HCT116 (cell line): ENCODE measurements at regions not wholly inside any gene's neighbourhood (a gene's known extent, or its start where the extent isn't known, plus 50 kb on each side); places are given as distances from the start of the nearest gene placed in this dataset.

Experiments
- EZH2 ChIP-seq: fragments of 200-600 bp; sonication (generic); IDR thresholded peaks from 2 replicates; pipeline ENCODE4 v1.6.1; 2017; ENCODE audit warnings: antibody characterized with exemption, mixed run types
- EZH2phosphoT487 ChIP-seq: fragments of 200-600 bp; IDR thresholded peaks from 2 replicates; pipeline ENCODE4 v1.6.1; 2018; ENCODE audit warnings: antibody characterized with exemption, borderline replicate concordance
- POLR2A ChIP-seq: IDR thresholded peaks from 2 replicates; pipeline ENCODE4 v1.7.0; 2011; ENCODE audit warnings: borderline replicate concordance; ENCODE audit not compliant: insufficient read depth, insufficient read length; ENCODE audit errors: extremely low read depth
- POLR2AphosphoS5 ChIP-seq: IDR thresholded peaks from 2 replicates; pipeline ENCODE4 v1.6.1; 2011; ENCODE audit warnings: mild to moderate bottlenecking, low read depth, low read length, moderate library complexity
- ZFX ChIP-seq: fragments of 450-650 bp; IDR thresholded peaks from 2 replicates; pipeline ENCODE4 v1.6.1; 2017
- TF ChIP-seq, protein P1 (sequence below), 3 experiments: fragments of 200-600 bp in 1 of 3; sonication (generic) in 1 of 3; IDR thresholded peaks in 2 of 3; conservative IDR thresholded peaks in 1 of 3; 2 replicates each; pipeline ENCODE4 v1.5.1; 2012 to 2017; ENCODE audit warnings: low read depth in 2 of 3, low read length in 2 of 3, antibody characterized with exemption in 1 of 3, borderline replicate concordance in 1 of 3, control low read depth in 1 of 3, mild to moderate bottlenecking in 1 of 3, mixed read lengths in 1 of 3, mixed run types in 1 of 3, moderate library complexity in 1 of 3; ENCODE audit not compliant: insufficient read depth in 1 of 3

DNA sequence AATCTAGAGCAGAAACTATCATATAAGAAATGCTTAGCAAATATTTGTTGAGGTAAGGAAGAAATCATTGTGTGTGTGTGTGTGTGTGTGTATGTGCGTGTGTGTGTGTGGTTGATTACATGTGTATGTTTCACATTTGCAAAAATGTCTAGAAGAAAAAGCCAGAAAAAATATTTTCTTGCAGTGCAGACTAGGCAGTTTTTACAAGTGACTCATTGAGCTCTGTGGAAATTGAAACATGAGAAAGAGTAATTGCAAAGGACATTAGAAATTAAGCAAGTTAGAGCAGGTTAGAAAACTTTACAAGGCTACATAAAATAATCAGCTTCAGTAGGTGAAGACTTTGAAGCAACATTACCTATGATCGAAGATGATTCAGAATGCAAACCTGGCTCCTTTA lies 669.0 kb upstream of the EYS start:
- TF ChIP-seq POLR2AphosphoS5, result no peak
- TF ChIP-seq EZH2, result no peak
- no peak for TF ChIP-seq ZFX
- TF ChIP-seq, protein P1, sequence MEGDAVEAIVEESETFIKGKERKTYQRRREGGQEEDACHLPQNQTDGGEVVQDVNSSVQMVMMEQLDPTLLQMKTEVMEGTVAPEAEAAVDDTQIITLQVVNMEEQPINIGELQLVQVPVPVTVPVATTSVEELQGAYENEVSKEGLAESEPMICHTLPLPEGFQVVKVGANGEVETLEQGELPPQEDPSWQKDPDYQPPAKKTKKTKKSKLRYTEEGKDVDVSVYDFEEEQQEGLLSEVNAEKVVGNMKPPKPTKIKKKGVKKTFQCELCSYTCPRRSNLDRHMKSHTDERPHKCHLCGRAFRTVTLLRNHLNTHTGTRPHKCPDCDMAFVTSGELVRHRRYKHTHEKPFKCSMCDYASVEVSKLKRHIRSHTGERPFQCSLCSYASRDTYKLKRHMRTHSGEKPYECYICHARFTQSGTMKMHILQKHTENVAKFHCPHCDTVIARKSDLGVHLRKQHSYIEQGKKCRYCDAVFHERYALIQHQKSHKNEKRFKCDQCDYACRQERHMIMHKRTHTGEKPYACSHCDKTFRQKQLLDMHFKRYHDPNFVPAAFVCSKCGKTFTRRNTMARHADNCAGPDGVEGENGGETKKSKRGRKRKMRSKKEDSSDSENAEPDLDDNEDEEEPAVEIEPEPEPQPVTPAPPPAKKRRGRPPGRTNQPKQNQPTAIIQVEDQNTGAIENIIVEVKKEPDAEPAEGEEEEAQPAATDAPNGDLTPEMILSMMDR (IDR thresholded peaks at IDR 0.05 in 2 of 3, conservative IDR thresholded peaks at IDR 0.05 in 1 of 3; ENCODE audit: borderline replicate concordance in 1 of 3, insufficient read depth in 1 of 3, low read depth in 2 of 3, low read length in 2 of 3), result no peak
- no peak for TF ChIP-seq EZH2phosphoT487
- no peak for TF ChIP-seq POLR2A
